ENCODE measurements at regions not wholly inside any gene's neighbourhood (a gene's known extent, or its start where the extent isn't known, plus 50 kb on each side); places are given as distances from the start of the nearest gene placed in this dataset.

GRCh38 chr2:204202253-204202652 is 265.7 kb downstream of the ICOS start:
- no peak for TF ChIP-seq CTCF (conservative IDR thresholded peaks at IDR 0.05; ENCODE audit: low read length)
- no peak overlapping the region for H3K4me3 ChIP-seq (ENCODE audit: low read length)
- no peak for DNase-seq (ENCODE audit: low read depth)

- TF ChIP-seq CTCF (conservative IDR thresholded peaks at IDR 0.05; ENCODE audit: low read length), result no peak
- H3K4me3 ChIP-seq (ENCODE audit: low read length), result no peak overlapping the region
- no peak for DNase-seq (ENCODE audit: low read depth)
Measured at GRCh38 chr2:204203704-204204103, 267.1 kb downstream of the ICOS start.

- no peak for TF ChIP-seq CTCF (conservative IDR thresholded peaks at IDR 0.05; ENCODE audit: low read length)
- no peak for DNase-seq (ENCODE audit: low read depth)
- no peak overlapping the region for H3K4me3 ChIP-seq (ENCODE audit: low read length)
Measured at GRCh38 chr2:204205082-204205481, 268.5 kb downstream of the ICOS start.

- H3K4me3 ChIP-seq (ENCODE audit: low read length), result no peak overlapping the region
- no peak for TF ChIP-seq CTCF (conservative IDR thresholded peaks at IDR 0.05; ENCODE audit: low read length)
- DNase-seq (ENCODE audit: low read depth), result no peak
Measured at GRCh38 chr2:204205538-204205937, 269.0 kb downstream of the ICOS start.

- no peak for DNase-seq (ENCODE audit: low read depth)
- TF ChIP-seq CTCF (conservative IDR thresholded peaks at IDR 0.05; ENCODE audit: low read length), result no peak
- no peak overlapping the region for H3K4me3 ChIP-seq (ENCODE audit: low read length)
Measured at GRCh38 chr2:204207866-204208265, 271.3 kb downstream of the ICOS start.

GRCh38 chr2:204213588-204213987 is 277.0 kb downstream of the ICOS start:
- DNase-seq (ENCODE audit: low read depth), result no peak
- H3K4me3 ChIP-seq (ENCODE audit: low read length), result no peak overlapping the region
- TF ChIP-seq CTCF (conservative IDR thresholded peaks at IDR 0.05; ENCODE audit: low read length), result no peak

GRCh38 chr2:204218040-204218439 is 281.5 kb downstream of the ICOS start:
- no peak overlapping the region for H3K4me3 ChIP-seq (ENCODE audit: low read length)
- no peak for TF ChIP-seq CTCF (conservative IDR thresholded peaks at IDR 0.05; ENCODE audit: low read length)
- DNase-seq (ENCODE audit: low read depth), result no peak

Data from AG10803 (cell line).